Effector CD4-positive, alpha-beta T cell (primary cell): ENCODE measurements at regions not wholly inside any gene's neighbourhood (a gene's known extent, or its start where the extent isn't known, plus 50 kb on each side); places are given as distances from the start of the nearest gene placed in this dataset.
"Not testable (repeated sequence)": the region's sequence is repeated elsewhere in the genome, so short reads cannot be mapped to it uniquely, and the experiment has no call there.

Experiments used
- DNase-seq: peaks from one replicate; pipeline ENCODE4 v3.0.0-alpha.2; 2020

GRCh38 chr1:194858811-194859480 is 1672.5 kb upstream of the B3GALT2 start:
- not testable (repeated sequence) for DNase-seq

- no peak for DNase-seq
These were observed 1671.0 kb upstream of the B3GALT2 start for GRCh38 chr1:194857413-194857812.

GRCh38 chr1:194848846-194849245 is 1662.4 kb upstream of the B3GALT2 start:
- DNase-seq: no peak

- DNase-seq: no peak
These were observed 1660.1 kb upstream of the B3GALT2 start for GRCh38 chr1:194846488-194846887.

- no peak for DNase-seq
These were observed 1656.7 kb upstream of the B3GALT2 start for GRCh38 chr1:194843077-194843476.

- no peak for DNase-seq
These were observed 1646.7 kb upstream of the B3GALT2 start for GRCh38 chr1:194833111-194833510.

GRCh38 chr1:194831595-194831994 is 1645.2 kb upstream of the B3GALT2 start:
- not testable (repeated sequence) for DNase-seq

- no peak for DNase-seq
These were observed 1644.0 kb upstream of the B3GALT2 start for GRCh38 chr1:194830387-194830786.

- no peak for DNase-seq
These were observed 1643.1 kb upstream of the B3GALT2 start for GRCh38 chr1:194829492-194829891.

GRCh38 chr1:194825382-194825781 is 1639.0 kb upstream of the B3GALT2 start:
- DNase-seq: no peak

GRCh38 chr1:194821091-194821490 is 1634.7 kb upstream of the B3GALT2 start:
- no peak for DNase-seq

GRCh38 chr1:194818674-194819073 is 1632.3 kb upstream of the B3GALT2 start:
- no peak for DNase-seq

GRCh38 chr1:194816859-194817258 is 1630.4 kb upstream of the B3GALT2 start:
- DNase-seq: no peak

- DNase-seq: no peak
These were observed 1626.7 kb upstream of the B3GALT2 start for GRCh38 chr1:194813096-194813495.

- DNase-seq: no peak
These were observed 1623.3 kb upstream of the B3GALT2 start for GRCh38 chr1:194809665-194810064.

- DNase-seq: no peak
These were observed 1622.8 kb upstream of the B3GALT2 start for GRCh38 chr1:194809215-194809614.

- DNase-seq: no peak
These were observed 1621.3 kb upstream of the B3GALT2 start for GRCh38 chr1:194807530-194808220.

GRCh38 chr1:194802572-194802971 is 1616.2 kb upstream of the B3GALT2 start:
- DNase-seq: no peak

GRCh38 chr1:194795917-194796593 is 1609.6 kb upstream of the B3GALT2 start:
- no peak for DNase-seq

GRCh38 chr1:194787001-194787400 is 1600.6 kb upstream of the B3GALT2 start:
- DNase-seq: no peak

GRCh38 chr1:194786027-194786426 is 1599.6 kb upstream of the B3GALT2 start:
- DNase-seq: no peak

- DNase-seq: no peak
These were observed 1590.2 kb upstream of the B3GALT2 start for GRCh38 chr1:194776657-194777056.

- DNase-seq: no peak
These were observed 1588.1 kb upstream of the B3GALT2 start for GRCh38 chr1:194774535-194774934.
